ENCODE measurements at regions not wholly inside any gene's neighbourhood (a gene's known extent, or its start where the extent isn't known, plus 50 kb on each side); places are given as distances from the start of the nearest gene placed in this dataset.

DNA sequence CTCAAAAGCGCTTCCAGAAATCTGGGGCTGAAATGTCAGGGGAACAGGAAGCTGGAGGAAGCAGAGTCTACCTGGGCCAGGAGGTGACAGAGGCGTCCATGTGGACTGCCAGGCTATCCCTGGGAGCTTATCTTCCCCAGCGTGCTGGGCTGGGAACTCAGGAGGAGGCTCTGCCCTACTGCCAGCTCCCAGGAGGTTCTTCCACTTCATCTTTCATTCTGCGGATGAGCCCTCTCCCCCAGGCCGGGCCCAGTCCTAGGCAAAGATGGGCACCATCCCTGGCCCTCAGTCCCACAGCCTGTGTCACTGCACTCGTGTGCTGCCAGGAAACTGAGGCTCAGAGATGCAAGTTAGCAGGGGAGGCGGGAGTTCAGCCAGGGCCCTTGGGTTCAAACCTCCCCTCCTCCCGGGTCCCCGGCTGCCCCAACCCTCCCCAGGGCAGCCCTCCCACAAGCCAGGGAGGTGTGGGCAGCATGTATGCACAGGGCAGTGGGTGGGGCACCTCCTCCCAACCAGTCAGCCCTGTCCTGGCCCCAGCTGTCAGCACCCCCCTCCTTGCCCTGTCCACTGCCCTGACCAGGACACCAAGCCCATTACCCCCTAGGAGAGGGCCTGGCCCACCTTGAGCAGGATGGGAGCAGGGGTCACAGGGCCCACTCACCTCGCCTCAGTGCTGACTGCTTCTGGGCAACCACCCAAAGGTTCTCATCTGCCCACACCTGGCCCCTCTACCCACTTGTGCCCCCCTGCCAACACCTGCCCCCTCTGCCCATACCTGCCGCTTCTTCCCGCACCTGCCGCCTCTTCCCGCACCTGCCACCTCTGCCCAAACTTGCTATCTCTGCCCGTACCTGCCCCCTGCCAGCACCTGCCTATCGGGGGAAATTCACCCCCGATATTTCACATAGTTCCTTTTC, 226.0 kb downstream of the NPHP4 start:
- DNase-seq, result no peak

GRCh38 chr1:5765483-5765882, 226.7 kb downstream of the NPHP4 start:
- no peak for DNase-seq

DNA sequence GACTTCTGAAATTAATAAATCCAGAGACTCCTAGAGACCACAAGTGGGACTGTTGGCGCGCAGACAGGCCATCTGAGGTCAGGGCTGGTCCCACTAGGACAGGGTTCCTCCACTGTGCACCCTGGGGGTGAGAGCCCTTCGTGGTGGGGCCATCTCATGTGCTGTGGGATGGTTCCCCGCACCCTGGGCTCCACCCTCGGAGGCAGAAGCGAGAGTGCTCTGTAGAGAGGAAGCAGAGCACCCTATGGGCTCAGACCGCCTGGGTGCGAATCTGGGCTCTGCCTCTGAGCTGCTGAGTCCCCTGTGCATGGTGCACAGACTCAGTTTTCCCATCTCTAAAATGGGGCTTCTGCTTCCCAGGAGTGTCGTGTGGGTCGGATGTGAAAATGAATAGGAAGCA, 227.3 kb downstream of the NPHP4 start:
- DNase-seq, result no peak

DNA sequence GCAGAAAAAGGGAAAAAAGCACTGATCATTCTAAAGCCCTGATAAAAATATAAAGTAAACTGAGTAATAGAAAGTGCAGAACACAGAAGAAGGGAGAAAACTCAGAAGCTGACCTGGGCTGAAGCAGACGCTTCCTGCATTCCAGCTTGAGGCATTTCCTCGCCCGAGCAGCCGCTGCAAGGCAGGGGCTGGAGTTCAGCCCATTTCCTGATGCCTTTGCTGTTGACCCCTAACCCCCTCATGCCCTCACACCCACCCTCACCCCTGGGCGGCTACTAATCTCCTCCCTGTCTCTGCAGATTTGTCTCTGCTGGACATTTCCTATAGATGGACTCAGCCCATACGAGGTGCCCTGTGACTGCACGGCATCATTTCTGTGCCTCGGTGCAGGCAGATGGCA, 227.8 kb downstream of the NPHP4 start:
- DNase-seq, result no peak

DNA sequence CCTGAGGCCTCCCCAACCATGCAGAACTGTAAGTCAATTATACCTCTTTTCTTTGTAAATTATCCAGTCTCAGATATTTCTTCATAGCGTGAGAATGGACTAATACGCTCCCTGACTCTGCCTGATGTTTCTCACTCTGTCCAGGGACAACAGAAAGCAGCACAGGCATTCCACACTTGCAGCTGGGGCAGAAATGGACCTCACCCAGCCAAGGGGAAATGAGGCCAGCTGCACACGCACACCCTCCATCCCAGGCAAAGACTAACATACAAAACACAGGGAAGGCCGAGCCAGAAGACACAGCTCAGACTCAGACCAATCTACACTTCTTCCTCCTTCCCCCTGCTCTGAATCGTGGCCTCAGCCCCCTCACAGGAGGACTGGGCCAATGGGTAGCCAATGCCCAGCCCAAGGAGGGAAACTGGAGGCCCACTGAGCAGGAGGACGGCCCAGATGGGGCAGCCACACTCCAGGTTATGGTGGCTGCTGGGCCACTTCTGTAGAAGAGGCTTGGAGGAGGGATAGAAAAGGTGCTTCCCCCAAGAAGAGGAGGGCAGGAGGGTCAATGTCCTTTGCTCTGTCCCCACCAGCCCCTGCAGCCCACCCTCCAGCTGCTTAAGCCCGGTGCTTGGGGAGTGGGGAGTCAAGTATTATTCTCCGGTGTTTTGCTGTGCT, 228.4 kb downstream of the NPHP4 start:
- DNase-seq, result no peak

DNA sequence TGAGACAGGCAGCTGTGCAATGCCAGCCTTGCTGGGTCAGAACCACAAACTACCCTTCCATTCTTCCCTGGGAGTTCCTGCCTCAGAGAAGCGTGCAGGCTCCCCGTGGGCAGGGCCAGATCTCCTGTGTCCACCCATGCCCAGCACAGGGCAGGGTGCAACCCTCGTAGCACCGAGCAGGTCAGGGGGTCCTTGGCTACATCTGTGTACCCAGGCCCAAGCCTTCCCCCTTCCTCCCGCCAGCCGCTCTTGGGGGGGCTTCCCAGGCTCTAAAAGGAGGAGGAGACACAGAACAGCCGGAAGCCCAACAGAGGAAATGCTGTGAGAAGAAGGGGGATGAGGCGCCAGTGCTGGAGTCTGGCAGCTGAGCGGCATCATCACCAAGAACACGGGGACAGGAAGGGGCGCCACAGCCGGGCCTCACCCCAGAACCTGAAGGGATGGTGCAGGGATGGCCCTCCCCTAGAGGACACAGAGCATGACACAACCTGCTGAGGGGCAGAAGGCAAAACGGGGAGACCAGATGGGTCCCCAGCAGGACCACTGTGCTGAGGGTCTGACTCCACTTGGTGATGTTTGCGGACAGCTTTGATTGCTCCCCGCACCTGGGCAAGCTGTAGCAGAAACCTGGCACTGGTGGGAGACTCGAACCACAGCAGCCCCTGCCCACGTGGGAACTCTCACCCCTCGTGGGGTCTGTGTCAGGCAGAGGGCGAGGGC, 233.2 kb downstream of the NPHP4 start:
- no peak for DNase-seq

- no peak for DNase-seq
Measured at GRCh38 chr1:5758000-5758858, 234.0 kb downstream of the NPHP4 start.

DNA sequence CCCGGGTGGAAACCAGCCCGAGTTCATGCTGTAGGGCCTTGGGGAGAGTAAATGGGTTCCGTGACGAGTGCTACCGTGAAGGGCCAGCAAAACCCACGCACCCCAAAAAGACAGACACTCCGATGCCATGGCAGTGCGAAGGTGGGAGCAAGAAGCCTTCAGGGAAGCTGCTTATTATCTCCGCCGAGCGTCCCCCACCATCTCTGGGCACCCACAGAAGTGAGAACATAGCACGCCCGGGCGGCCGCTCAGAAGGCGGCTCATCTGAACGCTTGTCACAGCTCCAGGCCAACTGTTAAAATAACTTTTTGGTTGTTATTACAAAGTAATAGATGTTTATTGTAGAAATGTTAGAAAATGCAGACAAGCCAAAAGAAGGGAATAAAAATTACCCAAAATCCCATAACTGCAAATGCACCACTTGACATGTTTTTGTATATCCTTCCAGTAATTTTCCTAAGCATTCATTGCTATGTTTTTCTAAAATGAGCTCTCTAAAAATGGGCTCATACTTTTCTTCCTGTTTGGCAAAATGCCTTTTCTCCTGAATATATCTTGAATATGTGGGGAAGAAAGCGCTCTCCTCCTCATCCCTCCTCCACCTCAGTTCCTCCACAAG, 234.9 kb downstream of the NPHP4 start:
- no peak for DNase-seq

GRCh38 chr1:5756434-5757186, 235.6 kb downstream of the NPHP4 start:
- DNase-seq, result no peak

GRCh38 chr1:5755552-5756125, 236.6 kb downstream of the NPHP4 start:
- no peak for DNase-seq

- no peak for DNase-seq
Measured at GRCh38 chr1:5754817-5755551, 237.2 kb downstream of the NPHP4 start.

- no peak for DNase-seq
Measured at GRCh38 chr1:5753549-5754421, 238.4 kb downstream of the NPHP4 start.

DNA sequence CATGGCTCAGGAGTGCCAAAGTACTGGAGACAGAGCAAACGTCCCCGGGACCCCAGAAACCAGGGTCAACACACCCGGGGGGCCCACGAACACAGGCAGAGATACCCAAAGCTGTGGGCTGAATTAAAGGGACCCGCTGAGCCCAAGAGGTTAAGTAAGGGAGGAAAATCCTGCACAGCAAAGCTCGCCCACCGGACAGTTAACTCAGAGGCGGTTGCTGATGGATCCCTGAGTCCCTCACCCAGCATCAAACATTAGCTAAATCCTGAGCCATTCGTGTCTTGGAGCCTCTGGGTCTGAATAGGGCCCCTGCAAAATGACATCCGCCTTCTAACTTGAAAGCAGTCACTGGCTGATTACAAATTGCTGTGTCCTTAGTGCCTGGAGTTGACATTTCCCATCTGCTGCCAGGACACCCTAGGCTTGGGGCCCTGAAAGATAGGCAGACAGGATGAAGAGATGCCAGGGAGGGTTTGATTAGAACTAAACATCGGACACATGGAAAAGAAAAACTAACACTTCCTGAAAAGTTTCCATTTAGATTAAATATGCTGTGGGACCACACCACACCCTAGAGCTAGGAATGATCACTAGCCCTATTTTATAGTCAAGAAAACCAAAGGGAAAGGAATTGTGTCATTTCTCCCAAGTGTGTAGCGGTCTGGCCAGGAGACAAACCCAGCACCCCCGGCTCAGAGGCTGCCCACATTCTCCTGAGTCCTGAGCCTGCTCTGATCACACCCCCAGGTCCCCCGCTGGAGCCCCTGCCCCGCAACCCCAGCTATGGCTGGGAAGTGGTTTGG, 239.3 kb downstream of the NPHP4 start:
- DNase-seq, result no peak

- no peak for DNase-seq
Measured at GRCh38 chr1:5751833-5752745, 240.1 kb downstream of the NPHP4 start.

DNA sequence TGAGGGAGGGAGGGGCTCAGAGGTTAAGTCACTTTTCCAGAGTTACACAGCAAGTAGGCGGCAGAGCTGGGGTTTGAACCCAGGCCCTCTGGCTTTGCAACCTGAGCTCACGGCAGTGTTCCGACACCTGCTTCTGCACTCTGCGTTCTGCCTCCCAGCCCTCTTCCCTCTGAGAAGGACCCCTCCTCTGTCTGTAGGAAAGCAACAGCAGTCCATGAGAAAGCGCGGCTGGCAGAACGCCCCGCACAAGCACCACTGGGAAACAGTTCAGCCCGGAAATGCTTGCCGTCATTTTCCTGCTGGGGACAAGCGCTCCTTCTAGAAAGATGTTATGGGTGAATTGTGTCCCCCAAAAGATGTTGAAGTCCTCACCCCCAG, 241.1 kb downstream of the NPHP4 start:
- DNase-seq, result no peak

GRCh38 chr1:5750186-5751162, 241.8 kb downstream of the NPHP4 start:
- DNase-seq, result no peak
